NCI-H1417 treated with DMSO at 0.1 percent for 48 hours (cell line): ENCODE measurements at regions not wholly inside any gene's neighbourhood (a gene's known extent, or its start where the extent isn't known, plus 50 kb on each side); places are given as distances from the start of the nearest gene placed in this dataset.
A peak's percentile ranks its signal among the peaks of the same experiment; 100 is the strongest.

ENCODE experiments used
- DNase-seq: peaks from one replicate; lab custom pipeline; 2025; lab: John Stamatoyannopoulos, UW

DNA sequence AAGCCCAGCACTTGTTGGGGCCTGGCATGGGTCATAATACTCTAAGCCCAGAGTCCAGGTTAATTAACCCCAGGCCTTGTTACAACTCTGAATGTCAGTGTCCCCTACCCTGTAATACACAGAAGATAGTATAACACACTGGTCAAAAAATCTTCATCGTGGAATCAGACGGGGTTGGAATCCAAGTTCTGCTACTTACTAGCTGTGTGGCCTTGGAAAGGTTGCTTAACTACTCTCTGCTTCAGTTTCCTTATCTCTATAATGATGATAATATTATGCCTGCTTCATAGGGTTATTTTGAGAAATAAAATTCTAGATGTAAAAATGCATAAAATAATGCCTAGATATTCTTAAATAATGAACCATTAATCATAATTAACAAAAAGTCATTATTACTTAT is 77.8 kb upstream of the CTTNBP2NL start:
- no peak for DNase-seq

DNA sequence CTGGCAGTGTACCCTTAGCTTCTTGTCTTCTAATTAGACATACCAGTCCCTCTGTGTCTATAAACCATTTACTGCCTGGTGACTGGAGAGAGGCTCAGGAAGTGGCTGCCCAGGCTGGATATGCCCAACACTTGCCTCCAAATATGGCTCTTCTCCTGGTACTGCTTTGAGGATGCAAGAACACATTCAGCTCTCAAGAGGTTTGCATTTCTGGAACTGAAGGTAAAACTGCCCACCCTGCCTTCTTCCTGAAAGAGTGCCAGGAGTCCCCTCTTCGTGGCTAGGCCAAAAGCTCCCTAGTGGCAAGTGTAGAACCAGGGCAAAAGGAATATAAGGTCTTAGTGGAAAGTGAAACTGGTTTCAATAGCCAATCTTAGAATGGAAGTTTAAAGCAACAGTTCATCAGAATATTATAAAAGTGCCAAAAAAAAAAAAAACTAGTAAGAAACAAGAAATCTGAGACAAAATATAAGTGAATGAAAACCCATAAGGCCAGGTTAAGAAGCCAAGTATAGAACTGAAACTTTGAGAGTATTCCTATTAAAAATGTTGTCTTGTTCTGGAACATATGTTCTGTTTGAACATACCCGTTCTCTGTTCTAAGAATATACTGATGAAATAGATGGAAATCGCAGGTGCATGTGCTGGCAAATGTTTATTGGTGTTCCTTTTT is 77.2 kb upstream of the CTTNBP2NL start:
- no peak for DNase-seq

DNA sequence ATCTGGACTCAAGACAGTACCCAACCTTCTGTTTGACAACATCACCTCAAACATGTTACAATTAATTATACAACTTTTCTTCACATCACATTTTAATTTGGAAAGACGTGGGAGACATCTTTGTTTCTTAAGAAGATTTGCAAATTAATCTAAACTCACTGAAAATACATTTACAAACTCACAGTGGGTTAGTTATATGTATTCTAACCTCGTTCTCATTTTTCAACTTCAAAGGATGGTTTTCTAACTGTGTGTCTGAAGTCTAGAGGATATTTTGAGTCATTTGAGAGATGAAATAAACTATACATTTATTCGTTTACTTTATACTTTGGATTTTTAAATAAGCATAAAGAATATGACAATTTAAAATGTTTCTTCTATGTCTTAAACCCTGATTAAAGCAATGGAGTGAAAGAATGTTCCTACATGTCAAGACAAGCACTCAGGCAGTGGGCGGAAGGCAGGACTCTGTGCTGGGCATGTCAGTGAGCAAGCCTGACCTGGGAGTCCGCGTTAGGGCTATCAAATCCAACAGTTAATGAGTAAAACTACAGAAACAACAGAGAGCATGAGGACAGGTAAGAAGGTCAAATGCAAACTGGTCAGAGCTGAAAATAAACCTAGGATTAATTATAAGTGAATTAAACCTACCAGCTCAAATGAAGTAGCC is 76.5 kb upstream of the CTTNBP2NL start:
- DNase-seq, result no peak

DNA sequence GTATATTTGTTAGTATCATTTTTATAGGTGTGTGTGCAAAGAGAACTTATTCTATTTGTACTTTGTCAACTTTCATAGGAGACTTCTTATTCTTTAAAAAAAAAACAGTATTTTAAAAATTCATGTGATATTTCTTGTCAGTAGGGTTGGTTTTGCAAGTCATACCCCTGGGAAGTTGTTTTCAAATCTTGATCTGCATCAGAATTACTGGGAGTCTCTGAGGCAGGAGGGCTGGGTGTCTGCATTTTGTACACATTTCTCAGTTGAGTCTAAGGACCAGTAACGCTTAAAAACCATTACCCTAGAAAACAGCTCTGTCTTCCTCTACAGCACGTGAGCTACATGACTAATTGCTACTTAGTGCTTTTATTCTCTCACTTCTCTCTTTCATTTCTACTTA is 76.0 kb upstream of the CTTNBP2NL start:
- DNase-seq, result no peak

DNA sequence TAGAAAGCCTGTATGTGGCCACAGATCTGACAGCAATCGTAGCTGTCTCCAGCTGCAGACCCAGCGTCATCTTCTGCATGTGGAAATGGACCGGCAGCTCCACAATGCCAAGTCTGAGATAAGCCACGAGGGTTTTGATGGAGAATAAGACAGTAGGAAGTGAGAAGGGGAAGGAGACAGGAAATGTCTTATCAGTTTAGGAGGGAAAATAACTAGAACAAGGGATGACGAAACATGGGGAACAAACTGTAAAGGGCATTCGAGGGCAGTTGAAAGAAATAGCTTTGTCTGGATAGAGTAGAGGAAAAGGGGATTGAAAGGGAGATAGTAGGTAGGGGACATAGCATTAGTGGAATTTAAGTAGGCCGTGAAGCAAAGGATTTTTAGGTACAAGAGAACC is 74.0 kb upstream of the CTTNBP2NL start:
- no peak for DNase-seq

DNA sequence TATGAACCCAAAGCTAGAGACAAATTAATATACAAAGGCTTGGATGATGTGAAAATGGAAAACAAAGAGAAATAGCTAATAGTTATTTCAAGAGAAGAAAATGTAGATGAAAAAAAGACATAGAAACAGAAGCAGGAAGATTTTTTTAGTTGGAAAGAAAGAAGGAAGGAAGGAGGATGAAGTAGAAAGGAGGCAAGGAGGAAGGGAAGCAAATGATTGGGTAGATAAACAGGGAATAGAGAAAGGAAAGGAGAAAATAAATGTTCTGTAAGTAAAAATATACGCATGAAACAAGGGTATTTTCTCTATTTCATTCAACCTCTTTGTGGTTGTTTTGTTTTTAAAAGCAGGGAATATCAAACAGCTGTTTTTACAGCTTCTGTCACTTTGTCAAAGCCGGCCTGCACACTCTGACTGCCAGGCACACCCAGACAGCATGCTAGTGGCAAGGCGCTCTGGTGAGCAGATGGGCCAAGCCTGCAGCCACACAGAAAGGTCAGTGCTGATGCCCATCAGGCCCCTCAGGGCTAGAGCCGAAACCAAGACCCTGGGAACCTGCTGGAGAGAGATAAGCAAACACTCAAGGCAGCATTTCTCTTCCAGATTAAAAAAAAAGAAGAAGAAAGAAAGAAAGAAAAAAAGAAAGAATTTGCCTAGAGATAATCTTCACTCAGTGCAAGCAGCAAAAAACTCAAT is 72.9 kb upstream of the CTTNBP2NL start:
- no peak for DNase-seq

DNA sequence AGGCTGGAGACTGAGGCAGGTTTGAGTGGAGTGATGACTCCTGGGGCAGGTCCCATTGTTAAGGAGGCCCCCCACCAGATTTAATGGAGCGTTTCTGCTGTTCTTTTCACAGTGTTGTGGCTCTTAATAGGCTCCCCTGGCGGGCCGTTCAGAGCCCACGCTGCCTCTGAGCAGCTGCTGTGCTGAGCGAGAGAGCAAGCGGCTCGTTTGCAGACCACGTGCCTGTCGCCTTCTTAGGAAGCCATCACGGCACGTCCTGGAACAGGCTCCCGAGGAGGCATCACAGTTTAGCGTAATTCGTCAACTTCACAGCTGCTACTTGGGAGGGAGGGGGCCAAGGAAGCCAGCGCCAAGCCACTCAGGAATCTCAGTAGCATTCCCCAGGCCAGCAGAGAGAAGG is 70.5 kb upstream of the CTTNBP2NL start:
- peak; percentile 44 for DNase-seq

DNA sequence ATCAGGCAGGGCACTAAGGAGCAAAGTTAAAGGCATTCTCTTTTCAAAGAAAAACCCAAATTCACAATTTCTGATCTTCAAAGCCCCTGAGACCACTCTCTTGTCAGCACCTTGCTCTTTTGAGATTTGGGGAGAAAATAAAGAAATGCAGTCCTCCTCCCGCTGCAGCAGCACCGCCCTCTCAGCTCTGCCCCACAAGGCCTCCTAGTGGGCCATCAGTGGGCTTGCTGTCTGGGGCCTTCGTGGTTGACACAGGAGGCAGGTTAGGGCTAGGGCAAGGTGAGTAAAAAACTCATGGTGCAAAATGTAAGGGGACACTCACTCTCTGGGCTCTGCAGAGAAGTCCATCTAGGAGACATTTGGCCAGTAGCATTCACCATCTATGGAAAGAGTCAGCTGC is 67.4 kb upstream of the CTTNBP2NL start:
- no peak for DNase-seq

DNA sequence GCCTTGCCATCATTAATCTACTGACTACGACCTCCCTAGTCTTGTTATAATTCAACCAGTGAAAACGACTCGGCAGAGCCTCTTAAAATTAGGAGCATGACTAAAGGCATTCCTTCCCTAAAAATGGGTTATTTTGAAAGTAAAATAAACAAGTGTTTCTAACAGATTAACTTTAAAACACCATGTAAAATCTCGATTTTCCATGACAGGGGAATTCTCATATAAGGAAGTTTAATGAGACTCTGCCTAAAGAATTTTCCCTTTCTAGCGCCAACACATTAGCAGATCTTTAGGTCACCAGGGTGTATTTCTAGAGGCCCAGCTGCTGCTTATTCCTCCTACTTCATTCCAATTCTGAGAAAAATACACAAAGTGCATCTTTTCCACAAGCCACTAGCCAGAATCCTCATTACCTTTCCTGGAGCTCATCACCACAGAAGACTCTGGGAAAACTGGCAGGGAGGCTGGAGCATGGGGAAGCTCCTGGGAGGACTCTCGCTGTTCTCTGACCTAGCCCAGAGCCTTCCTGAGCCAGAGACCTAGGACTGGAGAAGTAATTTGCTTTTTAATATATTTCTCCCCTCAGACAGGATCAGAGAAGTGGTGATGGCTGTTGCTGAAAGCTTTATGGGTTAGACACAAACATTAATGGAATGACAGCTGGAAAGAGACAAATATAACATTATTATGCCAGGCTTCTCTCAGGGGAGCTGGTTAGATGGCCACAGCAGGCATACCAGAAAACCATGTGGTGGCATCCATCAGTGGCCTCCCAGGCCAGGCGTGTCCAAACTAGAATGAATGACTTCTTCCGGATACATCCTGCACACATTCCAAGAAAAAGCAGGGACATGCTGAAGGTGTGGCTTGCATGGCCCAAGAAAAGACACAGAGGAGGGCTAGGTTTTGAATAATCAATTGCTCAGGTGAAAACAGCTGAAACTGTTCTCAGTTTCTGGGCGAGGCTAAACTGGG is 63.6 kb upstream of the CTTNBP2NL start:
- no peak for DNase-seq

DNA sequence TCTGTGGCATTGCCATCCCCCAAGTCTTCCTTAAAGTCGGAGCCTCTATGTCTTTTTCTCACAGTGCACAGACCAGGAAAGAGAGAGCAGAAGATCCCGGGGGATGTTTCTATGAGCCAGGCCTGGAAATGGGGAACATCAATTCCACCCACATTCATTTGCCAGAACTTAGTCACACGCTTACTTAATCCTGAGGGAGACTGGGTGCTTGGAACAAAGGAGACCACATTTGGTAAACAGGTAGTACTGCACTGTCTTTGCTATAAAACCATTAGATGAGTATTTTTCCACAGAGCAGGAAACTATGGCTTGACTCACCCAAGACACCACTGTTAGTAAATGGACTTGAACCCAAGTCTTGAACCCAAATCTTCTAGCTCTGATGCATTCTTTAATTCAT is 60.7 kb upstream of the CTTNBP2NL start:
- no peak for DNase-seq

DNA sequence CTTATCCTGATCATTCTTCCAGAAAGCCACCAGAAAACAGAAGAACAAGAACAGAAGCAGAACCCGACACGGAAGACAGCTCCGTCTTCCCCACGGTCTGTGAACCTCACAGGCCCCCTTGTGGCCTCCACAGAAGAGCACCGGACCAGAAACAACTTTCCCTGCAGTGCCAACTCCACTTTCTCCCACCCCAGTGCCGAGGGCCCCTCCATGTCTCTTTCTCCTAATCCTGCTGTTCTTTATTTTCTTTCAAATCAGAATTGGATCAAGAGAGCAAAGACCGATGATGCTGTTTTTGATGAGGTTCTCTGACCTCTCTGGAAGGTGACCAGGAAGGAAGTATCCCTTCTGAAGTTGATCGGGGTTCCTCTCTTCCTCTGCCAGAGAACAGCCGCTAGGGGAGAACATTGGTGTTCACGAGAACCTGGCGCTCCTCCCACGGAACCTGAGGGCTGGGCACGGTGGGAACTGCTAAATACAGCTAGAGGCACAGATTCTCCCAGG is 58.9 kb upstream of the CTTNBP2NL start:
- DNase-seq, result no peak

DNA sequence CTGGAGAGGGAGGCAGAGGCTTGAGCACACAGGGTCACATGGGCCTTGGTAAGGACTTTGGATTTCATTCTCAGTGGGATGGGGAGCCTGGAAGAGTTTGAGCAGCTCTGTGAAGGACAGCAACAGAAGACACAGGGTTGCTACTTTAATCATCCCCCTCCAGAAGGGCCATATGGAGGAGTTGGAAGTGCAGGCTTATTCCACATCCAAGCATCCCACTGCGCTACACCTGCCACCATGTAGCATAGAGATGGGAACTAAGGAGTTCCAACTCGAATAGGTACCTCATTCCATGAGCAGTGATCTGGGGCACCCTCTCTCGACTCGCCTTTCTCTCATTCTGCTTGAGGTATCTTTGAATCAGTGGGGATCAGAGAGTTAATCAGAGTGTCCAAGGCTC is 54.0 kb upstream of the CTTNBP2NL start:
- DNase-seq, result no peak

DNA sequence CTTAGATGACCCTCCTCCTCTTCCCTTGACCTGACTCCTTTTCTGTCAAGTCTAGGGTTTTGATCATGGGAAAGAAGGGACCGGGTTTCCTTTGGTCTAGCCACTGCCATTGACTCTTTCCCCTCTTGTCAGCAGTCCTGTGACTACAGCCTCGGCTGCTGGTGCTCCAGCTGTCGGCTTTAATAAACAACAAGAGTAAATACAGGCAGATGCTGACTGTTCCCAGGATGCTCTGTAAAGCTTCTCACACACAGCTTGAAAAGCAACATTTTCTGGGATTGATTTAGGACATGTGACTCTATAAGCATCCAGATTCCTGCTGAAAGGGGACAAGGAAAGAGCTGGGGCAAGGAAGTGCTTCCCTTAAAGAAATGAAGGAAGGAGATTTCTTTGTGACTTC is 53.5 kb upstream of the CTTNBP2NL start:
- DNase-seq, result peak; percentile 0

DNA sequence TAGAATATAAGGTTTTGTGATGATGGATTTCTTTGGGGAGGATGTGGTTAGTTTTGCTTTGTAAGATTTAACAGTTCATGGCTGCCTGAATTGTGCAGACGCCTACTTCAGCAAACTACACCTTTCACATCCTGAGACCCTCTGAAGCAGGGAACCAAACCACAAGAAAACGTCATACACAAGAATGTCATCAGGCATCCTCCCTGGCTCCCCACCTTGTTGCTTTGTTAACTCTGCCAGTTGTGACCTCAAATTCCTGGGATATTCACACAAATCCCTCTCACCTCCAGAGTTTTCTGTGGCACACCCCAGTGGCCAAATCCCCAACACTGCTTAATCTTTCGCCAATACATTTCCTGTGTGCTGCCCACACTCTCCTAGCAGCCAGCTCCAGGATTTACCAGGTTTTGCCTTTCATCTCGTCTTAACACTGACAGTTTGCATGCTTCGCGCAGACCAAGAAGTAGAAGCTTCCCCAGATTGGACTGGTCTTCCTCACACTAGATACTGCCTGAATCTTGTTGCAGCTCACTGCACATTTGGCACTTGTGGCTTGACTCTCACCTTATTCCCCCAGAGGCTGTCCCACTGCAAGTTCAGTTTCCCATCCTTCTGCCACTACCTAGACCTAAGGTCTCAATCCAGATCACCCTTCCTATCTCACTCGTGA is 51.1 kb upstream of the CTTNBP2NL start:
- DNase-seq, result no peak
